Motor neuron (in vitro differentiated cells): ENCODE measurements at regions not wholly inside any gene's neighbourhood (a gene's known extent, or its start where the extent isn't known, plus 50 kb on each side); places are given as distances from the start of the nearest gene placed in this dataset.

ENCODE experiments used
- ATAC-seq, 8 experiments: fragments of 200-7000 bp; cut with Tn5 transposase; replicated peaks in 6 of 8; 2 replicates each; pipeline ENCODE4 v1.8.0; 2021; ENCODE audit warnings: mild to moderate bottlenecking in 8 of 8, moderate library complexity in 8 of 8
- H3K27ac ChIP-seq, 2 donors: fragments of 250-450 bp; sonication (Bioruptor Pico); 2 replicates each; pipeline ENCODE4 v1.9.0; 2021; ENCODE audit warnings: antibody characterized with exemption in 2 of 2, mild to moderate bottlenecking in 2 of 2, moderate library complexity in 1 of 2
- H3K4me1 ChIP-seq, 2 donors: fragments of 250-450 bp; sonication (Bioruptor Pico); replicated peaks in 1 of 2; 2 replicates each; pipeline ENCODE4 v1.6.1; 2021; ENCODE audit warnings: antibody characterized with exemption in 2 of 2, mild to moderate bottlenecking in 2 of 2, moderate library complexity in 1 of 2
- H3K4me3 ChIP-seq, 5 donors: fragments of 250-450 bp; sonication (Bioruptor Pico); 2 replicates each; pipeline ENCODE4 v1.9.0; 2021; ENCODE audit warnings: antibody characterized with exemption in 5 of 5, mild to moderate bottlenecking in 5 of 5, moderate library complexity in 4 of 5
- WGBS, 10 experiments: fragments of 450-650 bp; shearing (Covaris generic); methylation state at CpG; one replicate each; pipeline ENCODE4 v1.0.0; 2022; 5-methylcytosine and 5-hydroxymethylcytosine counted together
- in situ Hi-C, 9 experiments: fragments of 400-800 bp; cut with MboI; loops; one replicate each; pipeline ENCODE4 v1.15.0; 2021; ENCODE audit warnings: low sequenced_read_pairs in 9 of 9, low pct_unique_long_range_greater_than_20kb in 2 of 9; ENCODE audit not compliant: unreplicated experiment in 9 of 9

- Histone ChIP-seq H3K27ac (no peak overlapping the region), H3K4me3 (no peak overlapping the region), H3K4me1 (peaks cover 2 to 9% of the 10 kb centered on the region in 2 donors)
- in situ Hi-C loops: no loop called here
- ATAC-seq: no peak
- WGBS, 10 experiments: 13 to 100% (median 83%) methylated on average over 1 to 2 of the region's 2 CpGs; no CpG with 5 or more reads in 1 of the 10 experiments
Observed at GRCh38 chr13:106115081-106115480, 420.4 kb downstream of the EFNB2 start.

- no peak for ATAC-seq
- WGBS, 10 experiments: 75 to 100% (median 100%) methylated on average over 1 of the region's 1 CpG; no CpG with 5 or more reads in 1 of the 10 experiments
- H3K27ac ChIP-seq: no peak overlapping the region
Observed at GRCh38 chr13:106113796-106114195, 421.7 kb downstream of the EFNB2 start.

GRCh38 chr13:106112191-106112590 lies 423.3 kb downstream of the EFNB2 start:
- no peak for ATAC-seq
- in situ Hi-C loops: no loop called here
- Histone ChIP-seq H3K4me1 (peaks cover 2 to 8% of the 10 kb centered on the region in 2 donors), H3K27ac (no peak overlapping the region), H3K4me3 (no peak overlapping the region)
- 69 to 100% (median 96%) methylated on average over 1 to 3 of the region's 3 CpGs; no CpG with 5 or more reads in 1 of the 10 experiments for WGBS, 10 experiments

More at GRCh38 chr13:106113796-106114195, 421.7 kb downstream of the EFNB2 start:
- in situ Hi-C loops: no loop called here
- Histone ChIP-seq H3K4me1 (peaks cover 2 to 7% of the 10 kb centered on the region in 2 donors), H3K4me3 (no peak overlapping the region)

GRCh38 chr13:106110241-106110855 lies 425.1 kb downstream of the EFNB2 start:
- in situ Hi-C loops: no loop called here
- ATAC-seq: no peak

GRCh38 chr13:106109391-106109791 lies 426.1 kb downstream of the EFNB2 start:
- WGBS, 10 experiments: 0 to 100% (median 86%) methylated on average over 2 to 3 of the region's 3 CpGs; no CpG with 5 or more reads in 1 of the 10 experiments
- H3K27ac ChIP-seq: no peak overlapping the region
- ATAC-seq: no peak
- H3K4me3 ChIP-seq: no peak overlapping the region
- peaks cover 2 to 7% of the 10 kb centered on the region in 2 donors for H3K4me1 ChIP-seq
- in situ Hi-C loops: no loop called here

More at GRCh38 chr13:106110241-106110855, 425.1 kb downstream of the EFNB2 start:
- WGBS, 10 experiments: 29 to 100% (median 96%) methylated on average over 1 to 8 of the region's 8 CpGs; no CpG with 5 or more reads in 2 of the 10 experiments
- peaks cover 2 to 7% of the 10 kb centered on the region in 2 donors for H3K4me1 ChIP-seq
- H3K27ac ChIP-seq: no peak overlapping the region
- no peak overlapping the region for H3K4me3 ChIP-seq

GRCh38 chr13:106108346-106108745 lies 427.1 kb downstream of the EFNB2 start:
- ATAC-seq: peak in 2 of 8 experiments; percentile 95 to 100
- Histone ChIP-seq H3K4me3 (no peak overlapping the region), H3K4me1 (peaks cover 2 to 7% of the 10 kb centered on the region in 2 donors), H3K27ac (no peak overlapping the region)
- 9 to 97% (median 68%) methylated on average over 2 to 9 of the region's 9 CpGs; no CpG with 5 or more reads in 1 of the 10 experiments for WGBS, 10 experiments
- in situ Hi-C loops: no loop called here

- no peak for ATAC-seq
- Histone ChIP-seq H3K4me1 (peaks cover 2 to 7% of the 10 kb centered on the region in 2 donors), H3K4me3 (no peak overlapping the region), H3K27ac (no peak overlapping the region)
- WGBS, 10 experiments: 43 to 100% (median 98%) methylated on average over 1 to 7 of the region's 7 CpGs; no CpG with 5 or more reads in 2 of the 10 experiments
- in situ Hi-C loops: no loop called here
Observed at GRCh38 chr13:106107061-106107460, 428.4 kb downstream of the EFNB2 start.

- no peak for ATAC-seq
- H3K27ac ChIP-seq: no peak overlapping the region
- in situ Hi-C loops: no loop called here
- no peak overlapping the region for H3K4me3 ChIP-seq
- H3K4me1 ChIP-seq: peaks cover 15 to 23% of the 10 kb centered on the region in 2 donors
- 57 to 100% (median 84%) methylated on average over 1 of the region's 1 CpG; no CpG with 5 or more reads in 6 of the 10 experiments for WGBS, 10 experiments
Observed at GRCh38 chr13:106105153-106105552, 430.3 kb downstream of the EFNB2 start.

GRCh38 chr13:106104281-106104901 lies 431.1 kb downstream of the EFNB2 start:
- peak in 3 of 8 experiments; percentile 39 to 50 (median 47) for ATAC-seq
- 60 to 100% (median 86%) methylated on average over 1 to 3 of the region's 3 CpGs; no CpG with 5 or more reads in 1 of the 10 experiments for WGBS, 10 experiments
- in situ Hi-C loops: no loop called here
- Histone ChIP-seq H3K27ac (no peak overlapping the region), H3K4me3 (no peak overlapping the region), H3K4me1 (peaks cover 21 to 30% of the 10 kb centered on the region in 2 donors)

- 40 to 100% (median 90%) methylated on average over 1 to 9 of the region's 10 CpGs; no CpG with 5 or more reads in 3 of the 10 experiments for WGBS, 10 experiments
- no peak overlapping the region for H3K27ac ChIP-seq
- ATAC-seq: no peak
Observed at GRCh38 chr13:106103779-106104178, 431.7 kb downstream of the EFNB2 start.

GRCh38 chr13:106102786-106103185 lies 432.7 kb downstream of the EFNB2 start:
- peaks cover 21 to 30% of the 10 kb centered on the region in 2 donors for H3K4me1 ChIP-seq
- H3K27ac ChIP-seq: no peak overlapping the region
- in situ Hi-C loops: no loop called here
- ATAC-seq: no peak
- no peak overlapping the region for H3K4me3 ChIP-seq
- 83 to 100% (median 98%) methylated on average over 1 to 4 of the region's 4 CpGs; no CpG with 5 or more reads in 2 of the 10 experiments for WGBS, 10 experiments

More at GRCh38 chr13:106103779-106104178, 431.7 kb downstream of the EFNB2 start:
- peaks cover 21 to 30% of the 10 kb centered on the region in 2 donors for H3K4me1 ChIP-seq
- in situ Hi-C loops: no loop called here
- no peak overlapping the region for H3K4me3 ChIP-seq

GRCh38 chr13:106101201-106101600 lies 434.3 kb downstream of the EFNB2 start:
- in situ Hi-C loops: no loop called here
- H3K4me1 ChIP-seq: peaks cover 19 to 23% of the 10 kb centered on the region in 2 donors
- H3K27ac ChIP-seq: no peak overlapping the region
- WGBS, 10 experiments: 7 to 94% (median 65%) methylated on average over 1 to 4 of the region's 5 CpGs; no CpG with 5 or more reads in 1 of the 10 experiments
- ATAC-seq: no peak
- H3K4me3 ChIP-seq: no peak overlapping the region

- peak overlapping the region in 1 of 2 donors; percentile 47 for H3K27ac ChIP-seq
- WGBS, 10 experiments: 0 to 38% (median 18%) methylated on average over 1 to 6 of the region's 8 CpGs; no CpG with 5 or more reads in 1 of the 10 experiments
- ATAC-seq: peak; percentile 81 to 95 (median 90)
- H3K4me3 ChIP-seq: no peak overlapping the region
- in situ Hi-C loops: no loop called here
- H3K4me1 ChIP-seq: peaks cover 19 to 23% of the 10 kb centered on the region in 2 donors
Observed at GRCh38 chr13:106100171-106100919, 435.1 kb downstream of the EFNB2 start.
